ENCODE measurements at regions not wholly inside any gene's neighbourhood (a gene's known extent, or its start where the extent isn't known, plus 50 kb on each side); places are given as distances from the start of the nearest gene placed in this dataset.

DNA sequence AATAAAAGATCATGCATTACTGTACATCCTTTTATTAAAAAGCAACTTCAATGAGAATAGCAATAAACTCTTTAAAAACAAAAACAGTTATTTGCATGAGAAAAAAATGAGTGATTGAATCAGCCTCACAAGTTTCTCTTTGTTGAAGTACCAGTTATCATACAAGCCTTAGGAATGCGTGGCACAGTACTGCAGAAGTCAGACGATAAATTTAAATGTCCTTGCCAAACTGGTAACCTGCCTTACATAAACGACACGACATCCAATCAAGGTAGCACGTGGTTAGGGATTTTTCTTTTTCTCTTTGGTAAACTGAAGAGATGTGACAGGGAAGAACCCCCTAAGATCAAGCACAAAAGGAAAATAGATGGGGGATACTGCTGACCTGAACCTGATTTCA lies 251.0 kb downstream of the KLF12 start:
- intact Hi-C loops (cut with micrococcal nuclease; ENCODE audit: unreplicated experiment) (no loop called here), in situ Hi-C loops (cut with HindIII; ENCODE audit: low pct_unique_long_range_greater_than_20kb, low sequenced_read_pairs) (no loop called here)
- POLR2A ChIA-PET: no interaction called here
- no peak for TF ChIP-seq TCF7L2 (IDR thresholded peaks at IDR 0.05; ENCODE audit: low read depth, low read length)
- TF ChIP-seq, protein P1, sequence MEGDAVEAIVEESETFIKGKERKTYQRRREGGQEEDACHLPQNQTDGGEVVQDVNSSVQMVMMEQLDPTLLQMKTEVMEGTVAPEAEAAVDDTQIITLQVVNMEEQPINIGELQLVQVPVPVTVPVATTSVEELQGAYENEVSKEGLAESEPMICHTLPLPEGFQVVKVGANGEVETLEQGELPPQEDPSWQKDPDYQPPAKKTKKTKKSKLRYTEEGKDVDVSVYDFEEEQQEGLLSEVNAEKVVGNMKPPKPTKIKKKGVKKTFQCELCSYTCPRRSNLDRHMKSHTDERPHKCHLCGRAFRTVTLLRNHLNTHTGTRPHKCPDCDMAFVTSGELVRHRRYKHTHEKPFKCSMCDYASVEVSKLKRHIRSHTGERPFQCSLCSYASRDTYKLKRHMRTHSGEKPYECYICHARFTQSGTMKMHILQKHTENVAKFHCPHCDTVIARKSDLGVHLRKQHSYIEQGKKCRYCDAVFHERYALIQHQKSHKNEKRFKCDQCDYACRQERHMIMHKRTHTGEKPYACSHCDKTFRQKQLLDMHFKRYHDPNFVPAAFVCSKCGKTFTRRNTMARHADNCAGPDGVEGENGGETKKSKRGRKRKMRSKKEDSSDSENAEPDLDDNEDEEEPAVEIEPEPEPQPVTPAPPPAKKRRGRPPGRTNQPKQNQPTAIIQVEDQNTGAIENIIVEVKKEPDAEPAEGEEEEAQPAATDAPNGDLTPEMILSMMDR (IDR thresholded peaks at IDR 0.05): no peak
- TF ChIP-seq SIN3A (IDR thresholded peaks at IDR 0.05; ENCODE audit: borderline replicate concordance, insufficient read depth, low read depth, low read length): no peak
- TF ChIP-seq, protein P2, sequence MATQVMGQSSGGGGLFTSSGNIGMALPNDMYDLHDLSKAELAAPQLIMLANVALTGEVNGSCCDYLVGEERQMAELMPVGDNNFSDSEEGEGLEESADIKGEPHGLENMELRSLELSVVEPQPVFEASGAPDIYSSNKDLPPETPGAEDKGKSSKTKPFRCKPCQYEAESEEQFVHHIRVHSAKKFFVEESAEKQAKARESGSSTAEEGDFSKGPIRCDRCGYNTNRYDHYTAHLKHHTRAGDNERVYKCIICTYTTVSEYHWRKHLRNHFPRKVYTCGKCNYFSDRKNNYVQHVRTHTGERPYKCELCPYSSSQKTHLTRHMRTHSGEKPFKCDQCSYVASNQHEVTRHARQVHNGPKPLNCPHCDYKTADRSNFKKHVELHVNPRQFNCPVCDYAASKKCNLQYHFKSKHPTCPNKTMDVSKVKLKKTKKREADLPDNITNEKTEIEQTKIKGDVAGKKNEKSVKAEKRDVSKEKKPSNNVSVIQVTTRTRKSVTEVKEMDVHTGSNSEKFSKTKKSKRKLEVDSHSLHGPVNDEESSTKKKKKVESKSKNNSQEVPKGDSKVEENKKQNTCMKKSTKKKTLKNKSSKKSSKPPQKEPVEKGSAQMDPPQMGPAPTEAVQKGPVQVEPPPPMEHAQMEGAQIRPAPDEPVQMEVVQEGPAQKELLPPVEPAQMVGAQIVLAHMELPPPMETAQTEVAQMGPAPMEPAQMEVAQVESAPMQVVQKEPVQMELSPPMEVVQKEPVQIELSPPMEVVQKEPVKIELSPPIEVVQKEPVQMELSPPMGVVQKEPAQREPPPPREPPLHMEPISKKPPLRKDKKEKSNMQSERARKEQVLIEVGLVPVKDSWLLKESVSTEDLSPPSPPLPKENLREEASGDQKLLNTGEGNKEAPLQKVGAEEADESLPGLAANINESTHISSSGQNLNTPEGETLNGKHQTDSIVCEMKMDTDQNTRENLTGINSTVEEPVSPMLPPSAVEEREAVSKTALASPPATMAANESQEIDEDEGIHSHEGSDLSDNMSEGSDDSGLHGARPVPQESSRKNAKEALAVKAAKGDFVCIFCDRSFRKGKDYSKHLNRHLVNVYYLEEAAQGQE (IDR thresholded peaks at IDR 0.05; ENCODE audit: insufficient read depth in 1 of 2, low read depth in 2 of 2, low read length in 1 of 2): no peak
- TF ChIP-seq POLR2AphosphoS5 (IDR thresholded peaks at IDR 0.05; ENCODE audit: low read depth, low read length): no peak
- no peak for DNase-seq (ENCODE audit: low read depth, low spot score)
- CTCF ChIA-PET: no interaction called here
- no peak for ATAC-seq
- Histone ChIP-seq H3K27ac (ENCODE audit: low read length) (no peak overlapping the region), H3K36me3 (ENCODE audit: control insufficient read depth, insufficient read depth, low read length) (no peaks in the 10 kb centered on the region), H3K9me3 (ENCODE audit: control insufficient read depth, insufficient read depth, low read depth, low read length) (no peaks in the 10 kb centered on the region), H3K4me3 (ENCODE audit: low read depth in 2 of 2, low read length in 2 of 2) (no peak overlapping the region), H3K27me3 (ENCODE audit: control insufficient read depth, insufficient read depth, low read length) (no peaks in the 10 kb centered on the region), H3K4me1 (ENCODE audit: control insufficient read depth, insufficient read depth, low read length) (no peaks in the 10 kb centered on the region)
- BruUV-seq (replicated peaks): no TSS peak

DNA sequence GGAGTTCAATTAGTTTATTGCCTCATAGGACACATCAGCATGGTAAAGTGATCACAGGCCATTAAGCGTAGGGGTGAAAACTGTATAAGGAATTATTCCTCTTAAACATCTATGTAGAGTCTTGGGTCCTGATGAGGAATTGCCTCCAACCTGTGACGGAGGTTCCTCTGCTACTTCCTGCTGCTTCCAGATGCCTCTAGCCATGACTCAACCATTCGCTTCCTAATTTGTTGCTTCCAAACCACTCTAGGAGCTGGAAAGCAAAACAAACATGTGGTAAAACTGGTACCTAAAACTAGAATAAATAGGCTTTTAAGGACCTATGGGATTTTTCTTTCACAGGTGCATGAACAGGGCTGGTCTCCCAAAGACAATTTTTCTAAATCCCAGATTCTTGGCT lies 253.8 kb downstream of the KLF12 start:
- CTCF ChIA-PET: no interaction called here
- DNase-seq (ENCODE audit: low read depth, low spot score) (no peak), ATAC-seq (no peak)
- intact Hi-C loops (cut with micrococcal nuclease; ENCODE audit: unreplicated experiment): no loop called here
- in situ Hi-C loops (cut with HindIII; ENCODE audit: low pct_unique_long_range_greater_than_20kb, low sequenced_read_pairs): no loop called here
- Histone ChIP-seq H3K4me1 (ENCODE audit: control insufficient read depth, insufficient read depth, low read length) (no peaks in the 10 kb centered on the region), H3K4me3 (ENCODE audit: low read depth in 2 of 2, low read length in 2 of 2) (no peak overlapping the region), H3K36me3 (ENCODE audit: control insufficient read depth, insufficient read depth, low read length) (no peaks in the 10 kb centered on the region), H3K9me3 (ENCODE audit: control insufficient read depth, insufficient read depth, low read depth, low read length) (no peaks in the 10 kb centered on the region), H3K27ac (ENCODE audit: low read length) (no peak overlapping the region), H3K27me3 (ENCODE audit: control insufficient read depth, insufficient read depth, low read length) (no peaks in the 10 kb centered on the region)
- TF ChIP-seq, protein P2 (IDR thresholded peaks at IDR 0.05; ENCODE audit: insufficient read depth in 1 of 2, low read depth in 2 of 2, low read length in 1 of 2): no peak
- TF ChIP-seq TCF7L2 (IDR thresholded peaks at IDR 0.05; ENCODE audit: low read depth, low read length): no peak
- TF ChIP-seq, protein P1 (IDR thresholded peaks at IDR 0.05): no peak
- TF ChIP-seq POLR2AphosphoS5 (IDR thresholded peaks at IDR 0.05; ENCODE audit: low read depth, low read length): no peak
- no peak for TF ChIP-seq SIN3A (IDR thresholded peaks at IDR 0.05; ENCODE audit: borderline replicate concordance, insufficient read depth, low read depth, low read length)
- no TSS peak for BruUV-seq (replicated peaks)
- POLR2A ChIA-PET: interaction anchor here (0.6 kb wide), 1 partner anchor 253 kb away, joined by 4 read pairs; no protein-coding TSS in a partner anchor
